Mesendoderm (in vitro differentiated cells): ENCODE measurements at regions not wholly inside any gene's neighbourhood (a gene's known extent, or its start where the extent isn't known, plus 50 kb on each side); places are given as distances from the start of the nearest gene placed in this dataset.

Experiments
- DNase-seq: peaks from one replicate; pipeline ENCODE4 v3.0.0; 2013
- H2AK5ac ChIP-seq: 2 replicates; pipeline ENCODE4 v1.6.1; 2013; ENCODE audit warnings: low read length, inconsistent platforms
- H2BK120ac ChIP-seq: 2 replicates; pipeline ENCODE4 v1.6.1; 2013; ENCODE audit warnings: low read depth, mild to moderate bottlenecking, low read length, moderate library complexity, mixed read lengths
- H2BK15ac ChIP-seq: replicated peaks from 2 replicates; pipeline ENCODE4 v1.6.1; 2013; ENCODE audit warnings: low read depth, mild to moderate bottlenecking, moderate library complexity
- H2BK5ac ChIP-seq: 2 replicates; pipeline ENCODE4 v1.6.1; 2013; ENCODE audit warnings: low read length, inconsistent platforms
- H3K18ac ChIP-seq: 2 replicates; pipeline ENCODE4 v1.6.1; 2013; ENCODE audit warnings: mild to moderate bottlenecking, low read length, mixed read lengths
- H3K23ac ChIP-seq: one replicate; pipeline ENCODE4 v1.6.1; 2013; ENCODE audit warnings: low read length
- H3K27ac ChIP-seq: 2 replicates; pipeline ENCODE4 v1.5.1; 2013; ENCODE audit warnings: low read depth, mild to moderate bottlenecking, inconsistent platforms, low read length, moderate library complexity
- H3K27me3 ChIP-seq: 2 replicates; pipeline ENCODE4 v1.6.1; 2013; ENCODE audit warnings: low read length, control low read depth, mild to moderate bottlenecking, inconsistent platforms; ENCODE audit not compliant: insufficient read depth, poor library complexity
- H3K36me3 ChIP-seq: 2 replicates; pipeline ENCODE4 v1.6.1; 2013; ENCODE audit warnings: low read length, inconsistent platforms; ENCODE audit not compliant: control insufficient read depth, insufficient read depth
- H3K4ac ChIP-seq: one replicate; pipeline ENCODE4 v1.6.1; 2013; ENCODE audit warnings: low read depth, mild to moderate bottlenecking, low read length, moderate library complexity
- H3K4me1 ChIP-seq: 2 replicates; pipeline ENCODE4 v1.6.1; 2013; ENCODE audit warnings: low read depth, low read length, inconsistent platforms; ENCODE audit not compliant: control insufficient read depth
- H3K4me2 ChIP-seq: 2 replicates; pipeline ENCODE4 v1.6.1; 2013; ENCODE audit warnings: low read length
- H3K4me3 ChIP-seq: 2 replicates; pipeline ENCODE4 v1.5.1; 2013; ENCODE audit warnings: mild to moderate bottlenecking, low read length
- H3K56ac ChIP-seq: one replicate; pipeline ENCODE4 v1.6.1; 2013; ENCODE audit warnings: low read length
- H3K79me1 ChIP-seq: 2 replicates; pipeline ENCODE4 v1.6.1; 2013; ENCODE audit warnings: low read length, inconsistent platforms
- H3K79me2 ChIP-seq: 2 replicates; pipeline ENCODE4 v1.6.1; 2013; ENCODE audit warnings: mild to moderate bottlenecking, low read length; ENCODE audit not compliant: control insufficient read depth, insufficient read depth
- H3K9ac ChIP-seq: 2 replicates; pipeline ENCODE4 v1.6.1; 2013; ENCODE audit warnings: low read length, inconsistent platforms
- H4K5ac ChIP-seq: one replicate; pipeline ENCODE4 v1.6.1; 2013; ENCODE audit warnings: low read length
- H4K8ac ChIP-seq: one replicate; pipeline ENCODE4 v1.6.1; 2013; ENCODE audit warnings: low read depth, mild to moderate bottlenecking, control low read depth, low read length, moderate library complexity
- WGBS: extraction: QIAGEN DNeasy Blood & Tissue Kit; methylation state at CpG from one replicate; pipeline ENCODE4 v1.1.7; 2013; ENCODE audit warnings: low lambda C conversion rate, missing lambda C conversion rate; ENCODE audit not compliant: insufficient coverage; ENCODE audit errors: extremely low coverage; 5-methylcytosine and 5-hydroxymethylcytosine counted together

DNA sequence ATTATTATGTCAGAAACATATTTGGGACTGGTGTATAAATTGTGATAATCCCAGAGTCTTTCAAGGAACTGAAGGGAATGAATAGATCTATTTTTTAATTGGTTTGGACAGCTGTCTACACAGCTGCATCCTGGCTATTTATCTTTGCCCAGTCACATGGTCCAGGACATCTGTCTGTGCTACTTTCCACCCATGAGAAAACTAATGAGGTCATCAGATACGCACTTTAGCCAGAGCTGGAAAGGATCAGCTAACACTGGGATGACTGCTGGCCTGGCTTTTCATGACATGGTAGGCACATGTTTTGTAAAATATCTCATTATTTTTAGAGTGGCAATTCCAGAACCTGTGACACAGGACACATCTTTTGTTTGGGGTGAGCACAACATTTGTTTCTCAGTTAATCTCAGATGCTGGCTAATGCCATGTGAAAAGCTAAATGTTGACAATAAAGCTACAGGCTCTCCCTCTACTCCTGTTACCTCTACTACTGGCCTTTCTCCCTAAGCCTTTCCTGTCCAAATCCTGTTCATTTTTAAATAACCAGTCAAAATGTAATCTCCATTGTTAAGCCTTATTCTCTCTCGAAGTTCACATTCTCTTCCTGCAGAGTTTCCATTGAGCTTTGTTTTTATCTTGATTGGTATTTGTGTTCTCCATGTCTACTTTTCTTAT lies 500.7 kb downstream of the RIT2 start:
- Histone ChIP-seq H3K79me2 (no peaks in the 10 kb centered on the region), H3K4me2 (no peak overlapping the region), H3K4me3 (no peak overlapping the region), H3K56ac (no peak overlapping the region), H2AK5ac (no peak overlapping the region), H3K27me3 (no peaks in the 10 kb centered on the region), H4K5ac (no peak overlapping the region), H3K9ac (no peak overlapping the region), H3K4me1 (no peaks in the 10 kb centered on the region), H3K27ac (no peak overlapping the region), H3K4ac (no peak overlapping the region), H2BK5ac (no peak overlapping the region), H3K18ac (no peak overlapping the region), H2BK15ac (no peak overlapping the region), H2BK120ac (no peak overlapping the region), H4K8ac (no peak overlapping the region), H3K36me3 (no peaks in the 10 kb centered on the region), H3K79me1 (no peaks in the 10 kb centered on the region), H3K23ac (no peak overlapping the region)
- no peak for DNase-seq
- WGBS = no CpG with 5 or more reads among the region's 2 CpGs

DNA sequence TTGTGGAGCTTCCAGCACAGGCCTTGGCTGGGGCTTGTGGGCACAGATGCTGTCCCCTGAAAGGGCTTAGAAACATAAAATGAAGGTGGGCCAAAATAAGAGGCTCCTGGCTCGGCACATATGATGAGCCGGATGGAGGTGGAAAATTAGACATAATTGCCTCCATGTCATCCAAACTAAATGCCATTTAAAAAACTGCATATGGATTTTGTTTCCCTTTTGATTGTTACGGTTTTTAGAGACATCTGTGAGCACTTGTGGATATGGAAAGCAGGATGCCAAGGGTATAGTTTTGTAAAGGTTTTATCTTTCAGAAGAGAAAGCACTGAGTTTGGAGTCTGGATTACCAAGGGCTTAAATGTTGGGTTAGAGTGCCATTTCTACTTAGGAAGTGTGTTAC lies 498.3 kb downstream of the RIT2 start:
- no peak for DNase-seq
- Histone ChIP-seq H2BK120ac (no peak overlapping the region), H3K56ac (no peak overlapping the region), H3K4me3 (no peak overlapping the region), H3K18ac (no peak overlapping the region), H3K4me2 (no peak overlapping the region), H3K23ac (no peak overlapping the region), H4K5ac (no peak overlapping the region), H3K27ac (no peak overlapping the region), H3K79me2 (no peaks in the 10 kb centered on the region), H2BK5ac (no peak overlapping the region), H2BK15ac (no peak overlapping the region), H3K4me1 (no peaks in the 10 kb centered on the region), H3K4ac (no peak overlapping the region), H3K79me1 (no peaks in the 10 kb centered on the region), H3K36me3 (no peaks in the 10 kb centered on the region), H2AK5ac (no peak overlapping the region), H4K8ac (no peak overlapping the region), H3K9ac (no peak overlapping the region), H3K27me3 (no peaks in the 10 kb centered on the region)
- no CpG with 5 or more reads among the region's 3 CpGs for WGBS

DNA sequence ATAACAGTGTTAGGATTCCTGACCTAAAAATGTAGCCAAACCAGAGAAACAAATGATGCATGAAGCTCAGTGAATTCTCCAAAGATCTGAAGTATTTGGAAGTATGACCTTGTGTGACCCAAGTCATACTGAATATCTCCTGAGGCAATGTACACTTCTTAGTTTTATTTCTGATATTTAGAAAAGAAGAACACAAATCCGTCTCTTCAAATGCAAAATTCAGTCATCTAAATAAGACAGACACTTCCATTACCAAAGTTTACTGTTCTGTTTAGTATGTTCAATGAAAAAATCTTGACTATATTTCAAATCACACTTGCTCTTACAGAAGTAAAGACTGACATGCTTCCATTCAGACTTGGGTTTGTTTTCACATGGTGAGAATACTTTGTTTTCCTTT lies 495.7 kb downstream of the RIT2 start:
- Histone ChIP-seq H3K4me1 (no peaks in the 10 kb centered on the region), H2BK5ac (no peak overlapping the region), H2BK15ac (no peak overlapping the region), H3K23ac (no peak overlapping the region), H2AK5ac (no peak overlapping the region), H3K36me3 (no peaks in the 10 kb centered on the region), H3K4ac (no peak overlapping the region), H3K27me3 (no peaks in the 10 kb centered on the region), H3K4me2 (no peak overlapping the region), H4K8ac (no peak overlapping the region), H3K79me2 (no peaks in the 10 kb centered on the region), H3K79me1 (no peaks in the 10 kb centered on the region), H3K56ac (no peak overlapping the region), H3K27ac (no peak overlapping the region), H3K18ac (no peak overlapping the region), H3K9ac (no peak overlapping the region), H2BK120ac (no peak overlapping the region), H3K4me3 (no peak overlapping the region), H4K5ac (no peak overlapping the region)
- WGBS = no CpG with 5 or more reads among the region's 1 CpG
- DNase-seq = no peak

DNA sequence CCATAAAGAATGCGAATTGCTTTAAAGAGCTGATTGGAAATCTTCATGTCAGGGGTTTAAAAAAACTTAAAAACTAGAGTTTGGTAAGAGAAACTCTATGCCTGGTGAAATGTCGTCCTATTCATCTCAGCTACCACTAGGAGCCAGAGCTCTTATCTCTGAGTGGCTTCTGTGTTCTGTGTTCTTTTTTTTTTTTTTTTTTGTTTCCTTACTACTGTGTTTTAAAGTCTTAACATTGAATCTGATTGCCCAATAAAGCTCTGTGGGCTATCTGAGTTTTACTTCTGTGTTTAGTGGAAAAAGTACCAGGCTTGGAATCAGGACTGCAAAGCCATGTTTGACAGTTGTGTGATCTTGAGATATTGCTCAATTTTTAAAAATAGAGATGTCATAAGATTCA lies 494.8 kb downstream of the RIT2 start:
- H3K27me3 ChIP-seq = no peaks in the 10 kb centered on the region
- H3K4me1 ChIP-seq = no peaks in the 10 kb centered on the region
- H2BK120ac ChIP-seq = no peak overlapping the region
- no peak overlapping the region for H2BK5ac ChIP-seq
- H3K18ac ChIP-seq = no peak overlapping the region
- H3K4me3 ChIP-seq = no peak overlapping the region
- H3K4ac ChIP-seq = no peak overlapping the region
- no peak overlapping the region for H4K5ac ChIP-seq
- H3K79me1 ChIP-seq = no peaks in the 10 kb centered on the region
- no peak overlapping the region for H3K4me2 ChIP-seq
- no peak overlapping the region for H3K27ac ChIP-seq
- no peak overlapping the region for H2AK5ac ChIP-seq
- H3K23ac ChIP-seq = no peak overlapping the region
- no peak overlapping the region for H3K9ac ChIP-seq
- H3K56ac ChIP-seq = no peak overlapping the region
- no peak for DNase-seq
- H3K36me3 ChIP-seq = no peaks in the 10 kb centered on the region
- H4K8ac ChIP-seq = no peak overlapping the region
- no peak overlapping the region for H2BK15ac ChIP-seq
- H3K79me2 ChIP-seq = no peaks in the 10 kb centered on the region
- WGBS = no CpG with 5 or more reads among the region's 2 CpGs

DNA sequence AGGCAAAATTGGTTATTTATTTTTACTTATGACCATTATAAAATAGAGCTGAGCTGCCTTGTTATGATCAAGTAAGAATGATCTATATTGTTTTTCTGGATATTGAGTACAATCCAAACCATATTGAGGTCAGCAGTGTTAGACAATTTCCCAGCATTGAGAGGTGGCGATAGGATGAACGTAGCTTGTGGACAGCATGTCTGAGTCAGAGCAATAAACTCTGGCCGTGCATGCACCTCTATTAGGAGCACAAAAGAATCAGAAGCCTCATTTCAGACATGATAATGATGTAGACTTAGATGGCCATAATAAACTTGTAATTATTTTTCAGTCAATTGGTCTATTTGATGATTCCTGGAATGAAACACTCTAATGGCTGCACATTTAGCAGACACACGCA lies 491.6 kb downstream of the RIT2 start:
- Histone ChIP-seq H3K4me1 (no peaks in the 10 kb centered on the region), H3K27me3 (no peaks in the 10 kb centered on the region), H3K79me1 (no peaks in the 10 kb centered on the region), H3K4ac (no peak overlapping the region), H4K8ac (no peak overlapping the region), H3K4me2 (no peak overlapping the region), H3K27ac (no peak overlapping the region), H2BK5ac (no peak overlapping the region), H2BK15ac (no peak overlapping the region), H3K18ac (no peak overlapping the region), H3K23ac (no peak overlapping the region), H2AK5ac (no peak overlapping the region), H4K5ac (no peak overlapping the region), H3K79me2 (no peaks in the 10 kb centered on the region), H3K36me3 (no peaks in the 10 kb centered on the region), H2BK120ac (no peak overlapping the region), H3K4me3 (no peak overlapping the region), H3K56ac (no peak overlapping the region), H3K9ac (no peak overlapping the region)
- DNase-seq = no peak
- no CpG with 5 or more reads among the region's 4 CpGs for WGBS

DNA sequence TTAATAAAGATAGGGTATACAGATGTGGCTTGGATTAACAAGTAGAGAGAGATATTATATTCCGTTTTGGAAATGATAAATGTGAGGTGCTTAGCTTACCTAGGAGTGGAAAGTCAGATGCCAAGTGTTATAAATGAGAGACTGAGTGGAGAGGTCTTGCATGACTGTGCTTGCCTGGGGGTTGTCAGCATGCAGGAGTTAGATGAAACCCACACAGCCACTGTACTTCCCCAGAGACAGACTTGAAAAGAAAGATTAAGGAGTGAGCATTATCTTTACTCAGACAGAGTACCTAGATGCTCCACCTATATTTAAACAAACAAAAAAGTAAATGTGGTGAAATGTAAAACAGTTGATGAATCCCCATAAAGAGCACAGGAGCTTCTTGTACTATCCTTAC lies 482.7 kb downstream of the RIT2 start:
- Histone ChIP-seq H3K4me2 (no peak overlapping the region), H3K18ac (no peak overlapping the region), H4K8ac (no peak overlapping the region), H2BK15ac (no peak overlapping the region), H3K23ac (no peak overlapping the region), H3K27ac (no peak overlapping the region), H3K27me3 (no peaks in the 10 kb centered on the region), H2BK120ac (no peak overlapping the region), H3K79me2 (no peaks in the 10 kb centered on the region), H3K56ac (no peak overlapping the region), H3K4ac (no peak overlapping the region), H3K4me3 (no peak overlapping the region), H3K9ac (no peak overlapping the region), H4K5ac (no peak overlapping the region), H3K79me1 (no peaks in the 10 kb centered on the region), H2AK5ac (no peak overlapping the region), H2BK5ac (no peak overlapping the region), H3K4me1 (no peaks in the 10 kb centered on the region), H3K36me3 (no peaks in the 10 kb centered on the region)
- WGBS = no CpG with 5 or more reads among the region's 1 CpG
- no peak for DNase-seq
